ENCODE measurements at regions not wholly inside any gene's neighbourhood (a gene's known extent, or its start where the extent isn't known, plus 50 kb on each side); places are given as distances from the start of the nearest gene placed in this dataset.
"Not testable (repeated sequence)": the region's sequence is repeated elsewhere in the genome, so short reads cannot be mapped to it uniquely, and the experiment has no call there.

GRCh38 chr4:49575250-49575649 lies 589.2 kb downstream of the CWH43 start:
- not testable (repeated sequence) for TF ChIP-seq FOXM1 (IDR thresholded peaks at IDR 0.05; ENCODE audit: borderline replicate concordance); BHLHE40 (IDR thresholded peaks at IDR 0.05; ENCODE audit: borderline replicate concordance); TARDBP (IDR thresholded peaks at IDR 0.05)

All from HEK293T (cell line).